Liver (tissue), 3 donors: ENCODE measurements at regions not wholly inside any gene's neighbourhood (a gene's known extent, or its start where the extent isn't known, plus 50 kb on each side); places are given as distances from the start of the nearest gene placed in this dataset.

Experiments used
- CTCF ChIP-seq: fragments of 150-350 bp; IDR thresholded peaks from 2 replicates; pipeline ENCODE4 v1.5.1; 2017; ENCODE audit warnings: improper control_type of control experiment, low read depth, low read length; ENCODE audit not compliant: missing input control
- EGR1 ChIP-seq, 2 donors: IDR thresholded peaks; 2 replicates each; pipeline ENCODE4 v1.6.1; 2016 to 2018; ENCODE audit warnings: antibody characterized with exemption in 2 of 2, low read depth in 2 of 2
- FOXA2 ChIP-seq: IDR thresholded peaks from 2 replicates; pipeline ENCODE4 v1.6.1; 2016; ENCODE audit warnings: antibody characterized with exemption
- GABPA ChIP-seq, 2 donors: IDR thresholded peaks in 1 of 2; conservative IDR thresholded peaks in 1 of 2; 2 replicates each; pipeline ENCODE4 v1.6.1; 2016; ENCODE audit warnings: antibody characterized with exemption in 2 of 2, mild to moderate bottlenecking in 1 of 2, moderate library complexity in 1 of 2
- JUND ChIP-seq, 2 donors: IDR thresholded peaks; 2 replicates each; pipeline ENCODE4 v1.6.1; 2016; ENCODE audit warnings: antibody characterized with exemption in 2 of 2
- MAX ChIP-seq: IDR thresholded peaks from 2 replicates; pipeline ENCODE4 v1.6.1; 2016; ENCODE audit warnings: antibody characterized with exemption
- RAD21 ChIP-seq, 2 donors: IDR thresholded peaks; 2 replicates each; pipeline ENCODE4 v1.6.1; 2016; ENCODE audit warnings: antibody characterized with exemption in 2 of 2, mild to moderate bottlenecking in 2 of 2
- REST ChIP-seq: IDR thresholded peaks from 2 replicates; pipeline ENCODE4 v1.6.1; 2016; ENCODE audit warnings: antibody characterized with exemption, mild to moderate bottlenecking
- SP1 ChIP-seq: IDR thresholded peaks from 2 replicates; pipeline ENCODE4 v1.6.1; 2018; ENCODE audit warnings: antibody characterized with exemption, mild to moderate bottlenecking
- YY1 ChIP-seq: IDR thresholded peaks from 2 replicates; pipeline ENCODE4 v1.6.1; 2016; ENCODE audit warnings: antibody characterized with exemption, mild to moderate bottlenecking
- TF ChIP-seq, protein P1 (sequence below): IDR thresholded peaks from 2 replicates; pipeline ENCODE4 v1.6.1; 2016; ENCODE audit warnings: antibody characterized with exemption
- TF ChIP-seq, protein P2 (sequence below): IDR thresholded peaks from 2 replicates; pipeline ENCODE4 v1.6.1; 2016; ENCODE audit warnings: antibody characterized with exemption
- donor health status: healthy.
- donor health status: healthy.

GRCh38 chr10:120286280-120286679 lies 170.7 kb upstream of the PLPP4 start:
- TF ChIP-seq CTCF: no peak
- no peak for TF ChIP-seq JUND (IDR thresholded peaks at IDR 0.05)
- no peak for TF ChIP-seq MAX
- TF ChIP-seq GABPA (IDR thresholded peaks at IDR 0.05 in 1 of 2, conservative IDR thresholded peaks at IDR 0.05 in 1 of 2): no peak
- no peak for TF ChIP-seq SP1
- TF ChIP-seq, protein P1, sequence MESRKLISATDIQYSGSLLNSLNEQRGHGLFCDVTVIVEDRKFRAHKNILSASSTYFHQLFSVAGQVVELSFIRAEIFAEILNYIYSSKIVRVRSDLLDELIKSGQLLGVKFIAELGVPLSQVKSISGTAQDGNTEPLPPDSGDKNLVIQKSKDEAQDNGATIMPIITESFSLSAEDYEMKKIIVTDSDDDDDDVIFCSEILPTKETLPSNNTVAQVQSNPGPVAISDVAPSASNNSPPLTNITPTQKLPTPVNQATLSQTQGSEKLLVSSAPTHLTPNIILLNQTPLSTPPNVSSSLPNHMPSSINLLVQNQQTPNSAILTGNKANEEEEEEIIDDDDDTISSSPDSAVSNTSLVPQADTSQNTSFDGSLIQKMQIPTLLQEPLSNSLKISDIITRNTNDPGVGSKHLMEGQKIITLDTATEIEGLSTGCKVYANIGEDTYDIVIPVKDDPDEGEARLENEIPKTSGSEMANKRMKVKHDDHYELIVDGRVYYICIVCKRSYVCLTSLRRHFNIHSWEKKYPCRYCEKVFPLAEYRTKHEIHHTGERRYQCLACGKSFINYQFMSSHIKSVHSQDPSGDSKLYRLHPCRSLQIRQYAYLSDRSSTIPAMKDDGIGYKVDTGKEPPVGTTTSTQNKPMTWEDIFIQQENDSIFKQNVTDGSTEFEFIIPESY: no peak
- no peak for TF ChIP-seq RAD21 (IDR thresholded peaks at IDR 0.05)
- TF ChIP-seq REST: no peak
- no peak for TF ChIP-seq FOXA2
- TF ChIP-seq, protein P2, sequence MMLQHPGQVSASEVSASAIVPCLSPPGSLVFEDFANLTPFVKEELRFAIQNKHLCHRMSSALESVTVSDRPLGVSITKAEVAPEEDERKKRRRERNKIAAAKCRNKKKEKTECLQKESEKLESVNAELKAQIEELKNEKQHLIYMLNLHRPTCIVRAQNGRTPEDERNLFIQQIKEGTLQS: no peak
- no peak for TF ChIP-seq YY1
- TF ChIP-seq EGR1 (IDR thresholded peaks at IDR 0.05; ENCODE audit: low read depth in 2 of 2): no peak
